ENCODE measurements at regions not wholly inside any gene's neighbourhood (a gene's known extent, or its start where the extent isn't known, plus 50 kb on each side); places are given as distances from the start of the nearest gene placed in this dataset.

DNA sequence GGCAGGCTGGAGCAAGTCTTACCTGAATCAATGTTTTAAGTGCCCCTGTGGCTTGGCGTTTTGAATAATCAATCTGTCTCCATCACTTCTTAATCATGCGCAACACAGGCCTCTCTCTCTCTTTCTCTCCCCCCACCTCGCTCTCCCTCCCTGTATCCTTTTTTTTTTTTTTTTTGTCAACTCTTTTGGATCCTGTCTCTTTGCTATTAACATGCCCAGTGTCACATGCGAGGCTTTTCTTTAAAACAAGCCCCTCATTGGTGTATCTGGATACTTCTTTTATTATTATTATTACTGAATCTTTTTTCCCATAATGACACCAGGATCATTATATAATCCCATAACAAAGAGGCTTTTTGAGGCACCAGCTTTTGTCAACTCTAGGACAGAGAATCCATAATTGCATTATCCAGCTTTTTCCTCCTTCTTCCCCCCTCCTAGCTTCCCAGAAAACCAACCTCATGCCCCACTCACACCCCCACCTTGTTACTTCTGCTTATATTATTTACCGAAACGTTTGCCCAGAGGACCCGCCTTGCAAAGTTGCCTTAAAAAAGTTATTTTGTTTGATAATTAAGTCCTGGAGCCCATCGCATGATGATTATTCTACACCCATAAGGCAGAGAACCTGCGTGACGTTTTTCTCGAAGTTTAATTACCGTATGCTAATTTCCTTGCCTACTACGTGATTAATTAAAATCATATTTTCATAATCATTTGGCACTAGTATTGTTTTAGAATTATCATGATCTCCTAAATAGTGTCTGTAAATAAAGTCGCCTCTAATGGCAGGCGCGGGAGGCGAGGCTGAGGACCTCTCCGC lies 148.1 kb upstream of the ZNF536 start:
- Histone ChIP-seq H3K27ac (no peak overlapping the region), H3K36me3 (no peaks in the 10 kb centered on the region), H3K4me3 (no peak overlapping the region), H3K27me3 (peaks cover 2 to 84% of the 10 kb centered on the region in 2 donors), H3K4me1 (peaks cover 11 to 14% of the 10 kb centered on the region in 2 donors), H3K9me3 (no peaks in the 10 kb centered on the region)
- intact Hi-C loops (cut with DNase I; ENCODE audit: low total_unique reads), result no loop called here
- DNase-seq (ENCODE audit: low spot score in 2 of 2), result no peak
- TF ChIP-seq POLR2A (IDR thresholded peaks at IDR 0.05), result no peak
- TF ChIP-seq, protein P1, sequence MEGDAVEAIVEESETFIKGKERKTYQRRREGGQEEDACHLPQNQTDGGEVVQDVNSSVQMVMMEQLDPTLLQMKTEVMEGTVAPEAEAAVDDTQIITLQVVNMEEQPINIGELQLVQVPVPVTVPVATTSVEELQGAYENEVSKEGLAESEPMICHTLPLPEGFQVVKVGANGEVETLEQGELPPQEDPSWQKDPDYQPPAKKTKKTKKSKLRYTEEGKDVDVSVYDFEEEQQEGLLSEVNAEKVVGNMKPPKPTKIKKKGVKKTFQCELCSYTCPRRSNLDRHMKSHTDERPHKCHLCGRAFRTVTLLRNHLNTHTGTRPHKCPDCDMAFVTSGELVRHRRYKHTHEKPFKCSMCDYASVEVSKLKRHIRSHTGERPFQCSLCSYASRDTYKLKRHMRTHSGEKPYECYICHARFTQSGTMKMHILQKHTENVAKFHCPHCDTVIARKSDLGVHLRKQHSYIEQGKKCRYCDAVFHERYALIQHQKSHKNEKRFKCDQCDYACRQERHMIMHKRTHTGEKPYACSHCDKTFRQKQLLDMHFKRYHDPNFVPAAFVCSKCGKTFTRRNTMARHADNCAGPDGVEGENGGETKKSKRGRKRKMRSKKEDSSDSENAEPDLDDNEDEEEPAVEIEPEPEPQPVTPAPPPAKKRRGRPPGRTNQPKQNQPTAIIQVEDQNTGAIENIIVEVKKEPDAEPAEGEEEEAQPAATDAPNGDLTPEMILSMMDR (IDR thresholded peaks at IDR 0.05), result no peak
- no peak for TF ChIP-seq POLR2AphosphoS5 (IDR thresholded peaks at IDR 0.05)

DNA sequence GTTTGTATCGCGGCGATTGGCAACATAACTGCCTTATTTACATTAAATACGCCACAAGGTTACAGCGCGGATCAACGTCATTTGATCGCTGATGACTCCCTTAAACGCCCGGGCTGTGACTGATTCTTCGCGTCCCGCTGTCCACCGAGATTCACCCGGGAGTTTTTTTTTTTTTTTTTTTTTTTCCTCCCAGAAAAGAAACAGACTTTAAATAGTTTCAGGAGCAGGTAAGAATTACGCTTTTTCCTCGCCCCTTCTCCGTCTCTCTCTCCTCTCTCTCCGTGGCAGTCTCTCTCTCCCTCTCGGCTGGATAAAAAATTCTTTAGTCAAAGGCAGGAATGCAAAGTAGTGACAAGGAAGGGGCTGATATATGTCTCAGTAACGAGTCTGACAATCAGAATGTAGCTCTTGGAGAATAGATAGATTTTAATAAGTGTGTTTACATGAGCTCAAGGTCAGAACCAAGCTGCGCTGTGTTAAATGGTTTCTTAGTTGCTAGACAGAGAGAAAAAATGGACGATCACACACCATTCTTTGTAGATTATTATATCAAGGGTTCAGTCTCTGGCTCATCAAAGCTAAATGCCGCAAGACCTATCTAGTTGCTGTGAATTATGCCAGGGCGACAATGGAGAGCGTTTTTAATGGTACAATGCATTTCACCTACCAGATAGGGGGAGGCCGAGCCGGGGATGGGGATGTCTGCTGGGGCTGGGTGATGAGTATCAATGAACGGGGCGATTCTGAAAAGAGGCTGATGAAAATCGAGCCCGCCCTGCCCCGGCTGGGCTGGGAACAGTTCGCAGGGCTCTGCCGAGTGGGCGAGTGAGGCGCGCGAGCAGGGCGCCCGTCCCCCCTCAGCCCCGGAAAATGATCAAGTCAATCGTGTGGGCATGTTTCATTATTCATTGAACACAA lies 147.2 kb upstream of the ZNF536 start:
- H3K9me3 ChIP-seq, result no peaks in the 10 kb centered on the region
- H3K36me3 ChIP-seq, result no peaks in the 10 kb centered on the region
- H3K4me3 ChIP-seq, result peak overlapping the region; percentile 54 to 72 (median 60)
- DNase-seq (ENCODE audit: low spot score in 2 of 2), result no peak
- H3K27ac ChIP-seq, result no peak overlapping the region
- peaks cover 2 to 93% of the 10 kb centered on the region in 2 donors for H3K27me3 ChIP-seq
- peaks cover 11 to 14% of the 10 kb centered on the region in 2 donors for H3K4me1 ChIP-seq
- TF ChIP-seq POLR2A (IDR thresholded peaks at IDR 0.05) (no peak), POLR2AphosphoS5 (IDR thresholded peaks at IDR 0.05) (no peak)
- TF ChIP-seq, protein P1 (IDR thresholded peaks at IDR 0.05), result no peak
- intact Hi-C loops (cut with DNase I; ENCODE audit: low total_unique reads), result no loop called here

DNA sequence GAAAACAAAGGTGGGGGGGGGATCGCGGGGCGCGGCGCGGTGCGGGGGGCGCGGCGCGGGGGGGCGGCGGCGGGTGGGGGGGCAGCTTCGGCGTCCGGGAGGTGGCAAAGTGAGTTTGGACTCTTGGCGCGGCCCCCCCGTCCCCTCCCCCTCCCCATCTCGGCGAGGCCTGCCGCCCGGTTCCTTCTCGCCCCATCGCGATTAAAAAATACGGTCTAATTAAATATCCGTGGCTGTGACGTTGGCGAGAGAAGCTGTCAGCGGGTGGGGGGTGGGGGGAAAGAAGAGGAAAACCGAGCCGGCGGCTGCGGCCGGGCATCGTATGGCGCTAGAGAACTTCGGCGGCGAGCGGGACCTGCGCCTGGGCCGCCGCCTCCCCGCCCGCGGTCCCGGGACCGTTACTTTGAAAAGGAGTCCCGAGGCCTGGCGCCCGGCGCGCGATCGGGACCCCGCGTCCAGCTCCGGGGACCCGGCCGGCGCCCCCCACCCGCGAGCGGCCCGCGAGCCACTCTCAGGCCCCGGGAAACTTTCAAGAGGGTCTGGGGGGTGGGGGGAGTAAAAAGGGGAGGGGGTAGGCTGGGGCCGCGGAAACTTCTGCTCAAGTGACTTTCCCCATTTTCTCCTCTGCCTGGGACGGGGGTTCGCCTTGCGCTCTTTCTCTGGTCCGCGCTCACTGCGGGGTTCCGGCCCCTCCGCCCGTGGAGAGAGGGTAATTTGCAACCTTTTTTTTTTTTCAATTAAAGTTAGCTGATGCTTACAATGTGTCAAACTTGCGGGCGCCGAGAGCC lies 146.3 kb upstream of the ZNF536 start:
- H3K4me1 ChIP-seq, result peaks cover 11 to 14% of the 10 kb centered on the region in 2 donors
- DNase-seq (ENCODE audit: low spot score in 2 of 2), result no peak
- H3K27ac ChIP-seq, result no peak overlapping the region
- intact Hi-C loops (cut with DNase I; ENCODE audit: low total_unique reads), result no loop called here
- peak overlapping the region; percentile 54 to 72 (median 60) for H3K4me3 ChIP-seq
- H3K36me3 ChIP-seq, result no peaks in the 10 kb centered on the region
- peaks cover 2 to 94% of the 10 kb centered on the region in 2 donors for H3K27me3 ChIP-seq
- no peak for TF ChIP-seq POLR2A (IDR thresholded peaks at IDR 0.05)
- no peak for TF ChIP-seq POLR2AphosphoS5 (IDR thresholded peaks at IDR 0.05)
- TF ChIP-seq, protein P1 (IDR thresholded peaks at IDR 0.05), result no peak
- H3K9me3 ChIP-seq, result no peaks in the 10 kb centered on the region

DNA sequence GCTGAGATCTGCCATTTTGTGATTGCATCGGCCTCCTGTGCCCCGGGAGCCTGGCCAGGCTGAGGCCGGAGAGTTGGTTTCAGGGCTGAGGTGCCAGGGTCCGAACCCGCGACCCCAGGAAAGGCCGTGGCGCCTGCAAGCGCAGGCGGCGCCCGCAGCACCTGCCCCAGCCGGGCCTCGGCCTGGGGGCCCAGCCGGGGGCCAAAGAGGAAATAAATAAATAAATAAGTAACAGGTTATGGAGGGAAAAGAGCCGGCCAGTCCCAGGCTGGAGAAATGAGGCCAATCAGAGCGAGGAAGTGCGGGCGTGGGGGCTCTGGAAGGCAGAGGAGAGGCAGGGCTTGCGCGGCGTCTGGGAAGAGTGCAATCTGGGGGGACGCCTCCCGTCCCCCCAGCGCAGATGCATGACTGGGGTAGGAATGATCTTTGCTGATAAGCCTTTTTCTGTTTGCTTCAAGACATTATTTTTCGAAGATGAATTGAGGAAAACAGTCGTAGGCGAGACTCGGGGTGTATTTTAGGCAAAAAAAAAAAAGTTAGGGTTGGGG lies 145.6 kb upstream of the ZNF536 start:
- H3K4me1 ChIP-seq, result peaks cover 11 to 14% of the 10 kb centered on the region in 2 donors
- TF ChIP-seq POLR2AphosphoS5 (IDR thresholded peaks at IDR 0.05), result no peak
- TF ChIP-seq, protein P1 (IDR thresholded peaks at IDR 0.05), result no peak
- no peak for TF ChIP-seq POLR2A (IDR thresholded peaks at IDR 0.05)
- H3K4me3 ChIP-seq, result peak overlapping the region; percentile 54 to 72 (median 60)
- no peaks in the 10 kb centered on the region for H3K36me3 ChIP-seq
- H3K27ac ChIP-seq, result no peak overlapping the region
- intact Hi-C loops (cut with DNase I; ENCODE audit: low total_unique reads), result no loop called here
- H3K27me3 ChIP-seq, result peaks cover 2 to 87% of the 10 kb centered on the region in 2 donors
- no peaks in the 10 kb centered on the region for H3K9me3 ChIP-seq
- DNase-seq (ENCODE audit: low spot score in 2 of 2), result no peak
